GM23338 (cell line): ENCODE measurements at regions not wholly inside any gene's neighbourhood (a gene's known extent, or its start where the extent isn't known, plus 50 kb on each side); places are given as distances from the start of the nearest gene placed in this dataset.

ENCODE experiments used
- ATAC-seq: fragments of 200-7000 bp; cut with Tn5 transposase; 3 replicates; pipeline ENCODE4 v1.9.1; 2020
- DNase-seq: peaks from one replicate; pipeline ENCODE4 v3.0.0-alpha.2; 2015; ENCODE audit warnings: low spot score
- H2AFZ ChIP-seq: fragments of 200-600 bp; sonication (generic); 2 replicates; pipeline ENCODE4 v1.8.0; 2016; ENCODE audit warnings: antibody characterized with exemption, mild to moderate bottlenecking, moderate library complexity
- H3F3A ChIP-seq: fragments of 200-600 bp; sonication (generic); replicated peaks from 2 replicates; pipeline ENCODE4 v1.8.0; 2017; ENCODE audit warnings: antibody characterized with exemption, mixed run types, low read depth
- H3K27ac ChIP-seq: fragments of 200-600 bp; sonication (generic); 2 replicates; pipeline ENCODE4 v1.6.1; 2016; ENCODE audit warnings: low read depth
- H3K27me3 ChIP-seq: fragments of 200-600 bp; sonication (generic); 2 replicates; pipeline ENCODE4 v1.8.0; 2016; ENCODE audit warnings: mild to moderate bottlenecking, mixed run types, moderate library complexity; ENCODE audit not compliant: insufficient read depth
- H3K36me3 ChIP-seq: fragments of 200-600 bp; sonication (generic); 2 replicates; pipeline ENCODE4 v1.8.0; 2016; ENCODE audit warnings: mild to moderate bottlenecking; ENCODE audit not compliant: insufficient read depth
- H3K4me1 ChIP-seq: fragments of 200-600 bp; sonication (generic); 2 replicates; pipeline ENCODE4 v1.8.0; 2016; ENCODE audit warnings: mild to moderate bottlenecking, moderate library complexity; ENCODE audit not compliant: insufficient read depth
- H3K4me2 ChIP-seq: fragments of 200-600 bp; sonication (generic); 2 replicates; pipeline ENCODE4 v1.7.1; 2017; ENCODE audit warnings: mixed run types
- H3K4me3 ChIP-seq: fragments of 200-600 bp; sonication (generic); 2 replicates; pipeline ENCODE4 v1.6.1; 2016; ENCODE audit warnings: mixed run types
- H3K79me2 ChIP-seq: fragments of 200-600 bp; sonication (generic); replicated peaks from 2 replicates; pipeline ENCODE4 v1.8.0; 2017; ENCODE audit warnings: mild to moderate bottlenecking; ENCODE audit not compliant: insufficient read depth
- H3K9me2 ChIP-seq: fragments of 200-600 bp; sonication (generic); 2 replicates; pipeline ENCODE4 v1.8.0; 2017; ENCODE audit not compliant: insufficient read depth
- H4K20me1 ChIP-seq: fragments of 200-600 bp; sonication (generic); replicated peaks from 2 replicates; pipeline ENCODE4 v1.8.0; 2017; ENCODE audit warnings: mild to moderate bottlenecking; ENCODE audit not compliant: insufficient read depth
- H3K27ac Mint-ChIP-seq: 2 replicates; pipeline ENCODE4 v1.8.0; 2020; ENCODE audit warnings: inconsistent platforms, mild to moderate bottlenecking, moderate library complexity, mixed read lengths
- H3K27me3 Mint-ChIP-seq: 3 replicates; pipeline ENCODE4 v1.8.0; 2022; ENCODE audit warnings: low read depth, mild to moderate bottlenecking, moderate library complexity, mixed read lengths, inconsistent platforms; ENCODE audit not compliant: insufficient read depth, poor library complexity
- H3K36me3 Mint-ChIP-seq: 3 replicates; pipeline ENCODE4 v1.8.0; 2021; ENCODE audit warnings: low read depth, mild to moderate bottlenecking, inconsistent platforms, moderate library complexity, mixed read lengths
- H3K4me1 Mint-ChIP-seq: 3 replicates; pipeline ENCODE4 v1.8.0; 2020; ENCODE audit warnings: mild to moderate bottlenecking, inconsistent platforms, mixed read lengths
- H3K4me3 Mint-ChIP-seq: 3 replicates; pipeline ENCODE4 v1.8.0; 2021; ENCODE audit warnings: moderate library complexity, mild to moderate bottlenecking, inconsistent platforms, mixed read lengths
- H3K9me3 Mint-ChIP-seq: 3 replicates; pipeline ENCODE4 v1.8.0; 2020; ENCODE audit warnings: moderate library complexity, mild to moderate bottlenecking, inconsistent platforms, mixed read lengths
- CREB1 ChIP-seq: fragments of 250-450 bp; sonication (Bioruptor Pico); IDR thresholded peaks from 2 replicates; pipeline ENCODE4 v1.5.0; 2020; ENCODE audit warnings: low read depth, mild to moderate bottlenecking, moderate library complexity
- CTCF ChIP-seq, 2 experiments: fragments of 200-600 bp in 1 of 2; sonication (generic) in 1 of 2; conservative IDR thresholded peaks; 2 replicates each; pipeline versions ENCODE4 v1.5.1 to v1.6.1; 2016 to 2017; ENCODE audit warnings: antibody characterized with exemption in 2 of 2, low read depth in 2 of 2, mild to moderate bottlenecking in 2 of 2, moderate library complexity in 1 of 2
- ETS1 ChIP-seq: IDR thresholded peaks from 2 replicates; pipeline ENCODE4 v1.6.1; 2016; ENCODE audit warnings: antibody characterized with exemption
- EZH2 ChIP-seq: fragments of 200-600 bp; sonication (generic); IDR thresholded peaks from one replicate; pipeline ENCODE4 v1.8.0; 2017; ENCODE audit warnings: antibody characterized with exemption, mild to moderate bottlenecking, low read depth; ENCODE audit not compliant: unreplicated experiment
- EZH2phosphoT487 ChIP-seq: fragments of 200-600 bp; sonication (generic); IDR thresholded peaks from one replicate; pipeline ENCODE4 v1.8.1; 2018; ENCODE audit warnings: antibody characterized with exemption; ENCODE audit not compliant: unreplicated experiment
- JUNB ChIP-seq: IDR thresholded peaks from one replicate; pipeline ENCODE4 v1.6.1; 2016; ENCODE audit warnings: antibody characterized with exemption; ENCODE audit not compliant: unreplicated experiment
- NANOG ChIP-seq: IDR thresholded peaks from 2 replicates; pipeline ENCODE4 v1.6.1; 2016; ENCODE audit warnings: antibody characterized with exemption, borderline replicate concordance
- REST ChIP-seq: IDR thresholded peaks from one replicate; pipeline ENCODE4 v1.6.1; 2018; ENCODE audit warnings: antibody characterized with exemption; ENCODE audit not compliant: unreplicated experiment
- STAT1 ChIP-seq: IDR thresholded peaks from one replicate; pipeline ENCODE4 v1.6.1; 2016; ENCODE audit warnings: antibody characterized with exemption; ENCODE audit not compliant: unreplicated experiment
- ZNF114 ChIP-seq: fragments of 250-450 bp; sonication (Bioruptor Pico); IDR thresholded peaks from 2 replicates; pipeline ENCODE4 v1.5.0; 2020; ENCODE audit warnings: mild to moderate bottlenecking, moderate library complexity
- ZNF331 ChIP-seq: fragments of 250-450 bp; sonication (Bioruptor Pico); IDR thresholded peaks from 2 replicates; pipeline ENCODE4 v1.5.0; 2020; ENCODE audit warnings: low read depth, mild to moderate bottlenecking, moderate library complexity
- ZNF462 ChIP-seq: fragments of 250-450 bp; sonication (Bioruptor Pico); IDR thresholded peaks from 2 replicates; pipeline ENCODE4 v1.5.0; 2020; ENCODE audit warnings: mild to moderate bottlenecking, moderate library complexity

GRCh38 chrX:149207518-149207917, 297.6 kb downstream of the IDS start:
- Histone ChIP-seq H3K79me2 (no peaks in the 10 kb centered on the region), H3K4me2 (no peak overlapping the region), H3F3A (no peaks in the 10 kb centered on the region), H4K20me1 (no peaks in the 10 kb centered on the region), H3K27ac (no peak overlapping the region), H3K27me3 (no peaks in the 10 kb centered on the region), H3K36me3 (no peaks in the 10 kb centered on the region), H3K4me1 (no peaks in the 10 kb centered on the region), H3K9me2 (no peaks in the 10 kb centered on the region), H3K4me3 (no peak overlapping the region), H2AFZ (no peak overlapping the region)
- Mint-ChIP-seq H3K4me1 (no peaks in the 10 kb centered on the region), H3K27ac (no peak overlapping the region), H3K9me3 (no peaks in the 10 kb centered on the region), H3K36me3 (no peaks in the 10 kb centered on the region), H3K4me3 (no peak overlapping the region), H3K27me3 (peaks cover 2% of the 10 kb centered on the region)
- no peak for DNase-seq
- TF ChIP-seq ETS1 (no peak), ZNF331 (no peak), CTCF (conservative IDR thresholded peaks at IDR 0.05; ENCODE audit: low read depth in 2 of 2) (no peak), ZNF462 (no peak), EZH2 (no peak), EZH2phosphoT487 (no peak), ZNF114 (no peak), CREB1 (CRISPR knock-in tag) (no peak), NANOG (no peak), REST (no peak), JUNB (no peak), STAT1 (no peak)
- no peak for ATAC-seq
